Colonic mucosa (tissue), 4 donors: ENCODE measurements at regions not wholly inside any gene's neighbourhood (a gene's known extent, or its start where the extent isn't known, plus 50 kb on each side); places are given as distances from the start of the nearest gene placed in this dataset.

ENCODE experiments used
- DNase-seq: peaks from one replicate; pipeline ENCODE4 v3.0.0-alpha.2; 2020
- H3K27ac ChIP-seq: fragments of 200-600 bp; one replicate; pipeline ENCODE4 v1.8.0; 2021
- H3K27me3 ChIP-seq: fragments of 200-600 bp; one replicate; pipeline ENCODE4 v1.8.0; 2021
- H3K36me3 ChIP-seq: fragments of 200-600 bp; one replicate; pipeline ENCODE4 v1.8.0; 2021
- H3K4me1 ChIP-seq: fragments of 200-600 bp; one replicate; pipeline ENCODE4 v1.8.0; 2021; ENCODE audit warnings: mild to moderate bottlenecking
- H3K4me3 ChIP-seq: fragments of 200-600 bp; one replicate; pipeline ENCODE4 v1.8.0; 2021
- H3K9ac ChIP-seq, 2 donors: one replicate each; pipeline ENCODE4 v1.7.0; 2013; ENCODE audit warnings: control low read depth in 2 of 2, low read depth in 2 of 2, low read length in 2 of 2
- H3K9me3 ChIP-seq: fragments of 200-600 bp; one replicate; pipeline ENCODE4 v1.8.0; 2021
- CTCF ChIP-seq: fragments of 200-600 bp; IDR thresholded peaks from one replicate; pipeline ENCODE4 v1.8.0; 2022; ENCODE audit warnings: antibody characterized with exemption, mild to moderate bottlenecking
- intact Hi-C: fragments of 100-400 bp; cut with DNase I; formaldehyde crosslinking; loops from one replicate; pipeline ENCODE4 v1.14.1; 2022
- donor health status: healthy.
- donor health status: DM: no; HTN: no; CAD: no.
- donor health status: DM: no; HTN: no; CAD: no.

GRCh38 chr1:4563586-4563985 is 90.8 kb upstream of the AJAP1 start:
- TF ChIP-seq CTCF, result no peak
- no peaks in the 10 kb centered on the region for H3K9me3 ChIP-seq
- intact Hi-C loops, result no loop called here

GRCh38 chr1:4564051-4564450 is 90.4 kb upstream of the AJAP1 start:
- Histone ChIP-seq H3K4me1 (no peaks in the 10 kb centered on the region), H3K27ac (no peak overlapping the region), H3K9me3 (no peaks in the 10 kb centered on the region), H3K9ac (no peak overlapping the region), H3K36me3 (no peaks in the 10 kb centered on the region), H3K4me3 (no peak overlapping the region), H3K27me3 (no peaks in the 10 kb centered on the region)
- no peak for TF ChIP-seq CTCF
- no peak for DNase-seq
- intact Hi-C loops, result no loop called here

More at GRCh38 chr1:4563586-4563985, 90.8 kb upstream of the AJAP1 start:
- no peaks in the 10 kb centered on the region for H3K4me1 ChIP-seq
- H3K4me3 ChIP-seq, result no peak overlapping the region
- H3K9ac ChIP-seq, result no peak overlapping the region
- DNase-seq, result no peak
- H3K27me3 ChIP-seq, result no peaks in the 10 kb centered on the region
- H3K27ac ChIP-seq, result no peak overlapping the region
- H3K36me3 ChIP-seq, result no peaks in the 10 kb centered on the region

- Histone ChIP-seq H3K27ac (no peak overlapping the region), H3K9me3 (no peaks in the 10 kb centered on the region), H3K27me3 (no peaks in the 10 kb centered on the region), H3K4me1 (no peaks in the 10 kb centered on the region), H3K36me3 (no peaks in the 10 kb centered on the region), H3K4me3 (no peak overlapping the region), H3K9ac (no peak overlapping the region)
- TF ChIP-seq CTCF, result no peak
- no peak for DNase-seq
- intact Hi-C loops, result no loop called here
Observed at GRCh38 chr1:4565166-4565565, 89.2 kb upstream of the AJAP1 start.

GRCh38 chr1:4565801-4566449 is 88.5 kb upstream of the AJAP1 start:
- H3K27ac ChIP-seq, result no peak overlapping the region
- no peaks in the 10 kb centered on the region for H3K36me3 ChIP-seq
- no peak overlapping the region for H3K4me3 ChIP-seq
- H3K4me1 ChIP-seq, result no peaks in the 10 kb centered on the region
- no peak for TF ChIP-seq CTCF
- H3K9me3 ChIP-seq, result no peaks in the 10 kb centered on the region
- no peak overlapping the region for H3K9ac ChIP-seq
- no peak for DNase-seq
- intact Hi-C loops, result no loop called here
- no peaks in the 10 kb centered on the region for H3K27me3 ChIP-seq

GRCh38 chr1:4571263-4571662 is 83.1 kb upstream of the AJAP1 start:
- no peak for DNase-seq
- H3K4me3 ChIP-seq, result no peak overlapping the region
- no peaks in the 10 kb centered on the region for H3K36me3 ChIP-seq
- no peaks in the 10 kb centered on the region for H3K27me3 ChIP-seq
- intact Hi-C loops, result no loop called here
- no peak for TF ChIP-seq CTCF
- H3K27ac ChIP-seq, result no peak overlapping the region
- no peaks in the 10 kb centered on the region for H3K9me3 ChIP-seq
- no peak overlapping the region for H3K9ac ChIP-seq
- no peaks in the 10 kb centered on the region for H3K4me1 ChIP-seq
